LHCN-M2 (cell line): ENCODE measurements at regions not wholly inside any gene's neighbourhood (a gene's known extent, or its start where the extent isn't known, plus 50 kb on each side); places are given as distances from the start of the nearest gene placed in this dataset.
"Not testable (repeated sequence)": the region's sequence is repeated elsewhere in the genome, so short reads cannot be mapped to it uniquely, and the experiment has no call there.

Experiments used
- DNase-seq: peaks from one replicate; pipeline ENCODE4 v3.0.0-alpha.2; 2012; ENCODE audit warnings: low read depth

DNA sequence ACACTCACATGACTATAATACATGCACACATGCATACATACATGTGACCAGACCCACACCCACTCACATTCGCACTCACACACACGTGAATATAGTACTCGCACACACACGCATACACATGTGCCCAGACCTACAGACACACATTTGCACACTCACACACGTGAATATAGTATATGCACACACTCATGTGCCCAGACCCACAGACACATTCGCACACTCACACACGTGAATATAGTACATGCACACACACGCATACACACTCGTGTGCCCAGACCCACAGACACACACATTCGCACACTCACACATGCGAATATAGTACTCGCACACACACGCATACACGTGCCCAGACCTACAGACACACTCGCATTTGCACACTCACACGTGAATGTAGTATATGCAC lies 186.9 kb downstream of the NPIPB11 start:
- DNase-seq = not testable (repeated sequence)

GRCh38 chr16:29218649-29219048 lies 187.9 kb downstream of the NPIPB11 start:
- not testable (repeated sequence) for DNase-seq

- not testable (repeated sequence) for DNase-seq
These were observed 188.3 kb downstream of the NPIPB11 start for GRCh38 chr16:29218171-29218570.

- DNase-seq = not testable (repeated sequence)
These were observed 188.8 kb downstream of the NPIPB11 start for GRCh38 chr16:29217752-29218126.

- DNase-seq = not testable (repeated sequence)
These were observed 189.3 kb downstream of the NPIPB11 start for GRCh38 chr16:29217104-29217751.

DNA sequence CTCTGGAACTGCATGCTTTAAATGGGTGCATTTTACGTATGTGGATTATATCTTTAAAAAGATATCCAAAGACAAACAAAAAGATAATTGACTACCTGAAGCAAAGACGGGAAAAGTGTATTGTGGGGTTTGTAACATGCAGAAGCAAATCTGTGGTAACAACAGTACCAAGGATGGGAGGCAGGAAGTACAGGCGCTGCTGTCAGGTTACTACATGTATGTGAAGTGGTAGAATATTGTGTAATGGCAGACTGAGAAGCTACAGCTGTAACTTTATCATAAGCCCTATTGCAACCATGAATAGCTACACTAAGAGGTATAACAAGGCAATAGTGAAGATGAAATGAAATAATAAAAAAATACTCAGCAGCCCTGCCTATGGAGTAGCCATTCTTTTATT lies 192.7 kb downstream of the NPIPB11 start:
- DNase-seq = not testable (repeated sequence)

DNA sequence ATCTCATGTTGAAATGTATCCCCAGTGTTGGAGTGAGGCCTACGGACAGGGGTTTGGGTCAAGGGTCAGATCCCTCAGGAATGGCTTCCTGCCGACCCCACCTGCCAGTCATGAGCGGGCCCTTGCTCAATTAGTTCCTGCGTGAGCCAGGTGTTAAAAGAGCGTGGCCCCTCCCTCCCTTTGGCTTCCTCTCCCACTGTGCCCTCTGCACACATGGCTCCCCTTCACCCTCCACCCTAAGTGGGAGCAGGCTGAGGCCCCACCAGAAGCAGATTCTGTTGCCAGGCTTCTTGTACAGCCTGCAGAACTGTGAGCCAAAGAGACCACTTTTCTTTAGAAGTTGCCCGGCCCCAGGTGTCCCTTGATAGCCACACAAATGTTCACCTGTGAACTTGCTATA lies 193.3 kb downstream of the NPIPB11 start:
- not testable (repeated sequence) for DNase-seq

DNA sequence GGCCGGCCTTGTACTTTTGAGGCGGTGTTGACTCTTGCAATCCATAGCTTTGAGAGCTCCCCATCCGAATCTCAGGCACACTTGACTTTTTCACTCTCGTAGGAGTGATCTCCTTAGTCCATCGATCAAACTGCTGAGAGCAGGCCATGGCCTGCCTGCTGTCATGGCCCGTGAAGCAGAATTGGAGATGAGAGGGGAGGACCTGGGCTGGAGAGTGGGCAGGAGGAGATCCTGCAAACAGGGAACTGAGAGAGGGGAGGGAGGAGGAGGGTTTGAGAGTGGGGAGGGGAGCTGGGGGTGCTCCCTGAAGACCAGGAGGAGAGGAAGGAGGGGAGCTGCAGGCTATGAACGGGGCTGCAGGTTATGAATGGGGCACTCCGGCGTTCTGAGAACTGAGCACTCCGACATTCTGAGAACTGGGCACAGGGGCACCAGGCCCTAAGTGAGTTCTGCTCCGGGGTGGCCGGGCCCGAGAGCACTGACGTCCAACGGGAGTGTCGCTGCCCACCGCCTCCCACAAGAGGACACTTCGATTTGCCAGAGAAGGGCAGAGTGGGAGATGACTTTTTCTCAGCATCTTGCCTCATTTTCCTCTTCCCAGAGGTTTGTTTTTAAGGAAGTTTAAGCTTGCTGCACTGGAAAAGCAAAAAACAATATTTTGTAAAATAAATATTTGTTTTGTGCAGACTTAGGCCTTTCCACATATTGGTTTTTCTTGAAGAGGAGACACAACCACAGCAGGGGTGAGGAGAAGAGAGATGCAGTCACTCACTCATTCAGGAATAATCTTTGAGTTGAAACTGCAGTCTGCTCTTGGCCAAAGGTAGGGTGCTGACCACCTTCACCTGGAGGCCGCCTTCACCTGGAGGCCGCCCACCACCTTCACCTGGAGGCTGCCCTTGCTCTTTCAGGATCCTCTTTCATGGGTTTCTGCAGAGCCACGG lies 194.2 kb downstream of the NPIPB11 start:
- DNase-seq = not testable (repeated sequence)

- not testable (repeated sequence) for DNase-seq
These were observed 195.1 kb downstream of the NPIPB11 start for GRCh38 chr16:29211456-29211855.

DNA sequence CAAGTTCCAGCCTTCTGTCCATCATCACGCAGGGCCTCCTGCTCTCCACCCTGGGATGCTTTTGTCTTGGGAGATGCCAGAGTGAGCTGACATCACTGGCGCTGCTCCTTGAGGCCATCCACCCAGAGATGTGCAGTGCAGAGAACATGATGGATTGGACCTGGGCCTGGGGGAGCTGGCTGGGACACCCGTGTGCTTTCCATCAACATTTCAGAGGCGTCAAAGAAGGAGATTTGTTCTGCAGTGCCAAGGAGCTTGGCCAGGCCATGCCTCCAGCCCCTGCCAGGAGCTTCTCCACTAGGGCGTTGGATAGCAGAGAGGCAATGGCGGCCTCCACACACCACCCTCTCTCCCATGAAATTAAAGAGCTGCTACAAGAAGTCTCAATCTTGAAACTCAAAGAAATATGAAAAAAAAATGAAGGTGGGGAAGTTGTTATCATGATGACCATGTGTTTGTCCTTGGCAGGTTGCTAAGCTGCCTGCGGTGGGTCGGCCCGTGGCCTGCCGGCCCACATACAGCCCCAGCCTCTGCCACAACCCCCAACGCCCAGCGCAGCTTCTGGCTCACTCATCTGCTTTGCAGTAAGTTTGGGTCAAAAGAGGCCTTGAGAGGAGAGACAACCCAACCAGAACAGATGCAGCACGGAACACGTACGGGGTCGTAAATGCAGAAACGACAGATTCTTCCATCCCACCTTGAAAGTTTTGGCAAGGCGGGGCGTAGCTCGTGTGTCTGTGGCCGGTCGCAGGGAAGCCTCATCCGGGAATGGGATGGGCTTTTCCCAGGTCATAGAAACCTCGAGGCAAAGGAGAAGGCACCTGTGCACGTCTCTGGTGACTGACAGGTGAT lies 196.0 kb downstream of the NPIPB11 start:
- not testable (repeated sequence) for DNase-seq

- not testable (repeated sequence) for DNase-seq
These were observed 200.4 kb downstream of the NPIPB11 start for GRCh38 chr16:29206120-29206519.

GRCh38 chr16:29205151-29205550 lies 201.4 kb downstream of the NPIPB11 start:
- not testable (repeated sequence) for DNase-seq

- no peak for DNase-seq
These were observed 201.7 kb downstream of the NPIPB11 start for GRCh38 chr16:29204806-29205135.

DNA sequence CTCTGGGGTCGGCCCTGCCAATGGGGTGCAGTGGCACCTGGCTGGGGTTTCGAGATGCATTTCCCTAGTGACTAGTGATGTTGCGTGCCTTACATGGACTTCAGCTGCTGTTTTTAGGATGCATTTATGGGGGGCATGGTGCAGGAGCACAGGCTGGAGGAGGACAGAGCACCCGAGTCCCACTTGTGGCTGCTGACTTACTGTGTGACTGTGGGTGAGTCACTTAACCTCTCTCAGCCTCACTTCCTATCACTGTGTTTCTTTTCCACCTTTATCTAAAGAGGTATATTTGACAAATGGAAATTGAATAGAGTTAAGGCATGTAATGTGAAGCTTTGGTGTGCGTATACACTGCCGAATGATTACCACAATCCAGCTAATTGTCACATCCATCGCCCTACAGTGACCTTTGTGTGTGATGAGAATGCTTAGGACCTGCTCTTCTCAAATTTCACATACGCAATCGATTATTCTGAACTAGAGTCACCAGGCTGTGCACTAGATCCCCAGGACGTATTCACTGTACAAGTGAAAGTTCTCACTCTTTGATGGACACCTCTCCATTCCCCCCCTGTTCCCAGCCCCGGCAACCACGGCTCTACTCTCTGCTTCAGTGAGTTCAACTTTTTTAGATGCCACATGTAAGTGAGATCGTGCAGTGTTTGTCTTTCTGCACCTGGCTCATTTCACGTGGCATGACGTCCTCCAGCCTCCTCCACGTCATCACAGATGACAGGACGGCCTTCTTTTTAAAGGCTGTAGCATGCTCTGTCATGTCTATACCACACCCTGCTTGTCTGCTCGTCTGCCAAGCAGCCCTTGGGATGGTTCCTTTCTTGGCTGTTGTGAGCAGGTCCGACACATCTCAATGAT lies 202.3 kb downstream of the NPIPB11 start:
- not testable (repeated sequence) for DNase-seq

DNA sequence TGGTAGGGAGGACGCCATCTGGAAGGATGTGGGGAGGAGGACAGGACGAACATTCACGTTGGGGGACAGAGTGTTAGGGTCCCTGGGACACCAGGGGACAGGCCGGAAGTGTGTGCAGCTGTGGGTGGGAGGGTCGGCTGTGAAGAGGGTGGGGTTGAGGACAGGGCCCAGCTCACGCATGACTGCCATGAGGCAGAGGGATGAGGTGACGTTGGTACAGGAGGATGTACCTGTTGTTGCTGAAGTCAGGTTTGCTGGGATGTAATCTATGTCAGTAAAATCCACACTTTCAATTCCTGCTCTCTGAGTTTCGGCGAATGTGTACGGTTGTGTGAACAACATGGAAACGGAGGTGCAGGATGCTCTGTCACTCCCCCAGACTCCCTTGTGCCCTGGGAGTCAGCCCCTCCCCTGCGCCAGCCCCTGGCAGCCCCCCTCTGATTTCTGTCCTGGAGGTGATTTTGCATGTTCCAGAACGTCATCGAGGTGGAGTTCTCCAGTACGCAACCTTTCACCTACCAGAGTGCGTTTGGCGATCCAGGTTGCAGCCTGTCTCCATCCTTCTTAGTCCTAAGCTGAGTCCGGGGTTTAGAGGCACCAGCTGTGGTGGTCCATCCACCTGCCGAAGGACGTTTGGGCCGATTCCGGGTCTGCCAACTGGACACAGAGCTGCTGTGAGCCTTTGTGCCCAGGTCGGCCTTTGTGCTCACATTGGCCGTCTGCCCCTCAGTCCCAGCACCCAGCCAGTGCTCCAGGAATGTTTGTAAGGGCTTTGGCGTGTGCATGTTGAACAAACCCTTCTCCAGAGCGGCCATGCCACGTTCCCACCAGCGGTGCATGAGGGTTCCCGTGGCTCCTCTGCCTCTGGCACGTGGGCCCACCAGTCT lies 203.2 kb downstream of the NPIPB11 start:
- not testable (repeated sequence) for DNase-seq

DNA sequence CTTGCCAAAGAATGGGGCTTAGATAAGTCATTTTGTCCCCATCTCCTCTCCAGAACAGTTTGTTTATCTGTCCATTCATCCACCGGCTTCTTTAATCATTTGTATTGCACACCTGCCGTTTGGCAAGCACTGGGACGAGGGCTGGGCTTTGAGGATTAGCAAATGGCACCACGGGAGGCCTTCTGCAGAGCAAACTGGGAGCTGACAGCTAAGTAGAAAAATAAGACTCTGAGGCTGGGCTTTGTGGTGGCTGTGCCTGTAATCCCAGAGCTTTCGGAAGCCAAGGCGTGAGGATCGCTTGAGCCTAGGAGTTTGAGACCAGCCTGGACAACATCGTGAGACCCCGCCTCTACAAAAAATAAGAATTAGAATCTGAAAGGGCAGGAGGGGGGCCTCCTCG lies 203.9 kb downstream of the NPIPB11 start:
- not testable (repeated sequence) for DNase-seq

DNA sequence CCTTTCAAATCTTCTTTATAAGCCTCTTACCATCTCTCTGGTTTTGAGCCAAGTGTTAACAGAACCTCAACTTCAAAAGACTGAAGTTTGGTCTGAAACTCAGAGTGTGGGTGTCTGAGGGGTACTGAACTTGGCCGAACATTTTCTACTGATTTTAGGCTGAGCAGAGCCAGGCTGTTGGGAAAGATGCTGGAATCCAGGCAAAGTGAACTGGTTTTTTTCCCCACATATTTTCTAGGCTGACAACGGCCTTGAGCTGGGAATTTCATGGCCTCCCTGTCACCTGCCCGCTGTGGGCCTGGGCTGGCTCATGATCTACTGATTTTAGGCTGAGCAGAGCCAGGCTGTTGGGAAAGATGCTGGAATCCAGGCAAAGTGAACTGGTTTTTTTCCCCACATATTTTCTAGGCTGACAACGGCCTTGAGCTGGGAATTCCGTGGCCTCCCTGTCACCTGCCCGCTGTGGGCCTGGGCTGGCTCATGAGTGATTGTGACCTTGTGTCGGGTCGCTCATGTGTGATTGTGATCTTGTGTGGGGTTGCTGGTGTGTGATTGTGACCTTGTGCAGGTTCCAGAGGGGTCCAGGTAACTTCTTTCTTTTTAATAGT lies 204.4 kb downstream of the NPIPB11 start:
- DNase-seq = not testable (repeated sequence)

DNA sequence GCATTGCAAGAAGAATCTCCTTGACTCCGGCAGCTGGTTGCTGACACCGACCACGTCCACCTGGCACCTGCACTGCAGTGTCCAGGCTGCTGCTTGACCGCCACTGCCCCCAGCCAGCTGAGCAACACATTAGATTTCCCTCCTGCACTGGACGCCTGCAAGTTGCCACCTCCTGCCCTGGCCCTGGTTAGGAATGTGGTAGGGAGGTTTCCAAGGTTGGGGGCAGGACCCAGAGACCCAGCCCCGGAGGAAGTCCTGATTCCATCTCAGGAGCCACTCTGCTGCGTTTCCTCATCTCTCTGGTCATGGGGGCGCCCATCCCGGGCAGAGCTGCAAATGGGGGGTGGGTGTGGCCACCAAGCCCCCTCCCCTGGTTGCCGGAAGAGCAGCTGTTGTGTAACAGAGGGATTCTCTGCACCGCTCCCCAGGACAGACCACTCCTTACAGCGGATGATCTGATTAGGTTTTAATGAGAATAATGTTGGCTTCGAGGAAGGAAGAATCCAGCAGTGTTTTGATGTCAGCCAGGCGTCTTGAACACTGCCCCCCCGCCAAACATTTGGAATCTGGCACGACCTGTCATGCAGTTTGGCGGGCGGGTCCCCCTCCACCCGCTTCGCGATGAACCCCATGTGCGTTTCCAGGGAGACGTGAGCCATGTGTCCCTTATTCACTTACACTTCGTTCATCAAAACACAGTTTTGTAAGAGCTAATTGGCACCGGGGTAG lies 205.1 kb downstream of the NPIPB11 start:
- not testable (repeated sequence) for DNase-seq

GRCh38 chr16:29200681-29201080 lies 205.8 kb downstream of the NPIPB11 start:
- not testable (repeated sequence) for DNase-seq
